Stimulated activated CD4-positive, alpha-beta T cell treated with anti-CD3 and anti-CD28 coated beads, Interleukin-12 subunit alpha, Interleukin-12 subunit beta, amount 100 ng/mL, for 24 hours (primary cell): ENCODE measurements at regions not wholly inside any gene's neighbourhood (a gene's known extent, or its start where the extent isn't known, plus 50 kb on each side); places are given as distances from the start of the nearest gene placed in this dataset.
A peak's percentile ranks its signal among the peaks of the same experiment; 100 is the strongest.

Source experiments
- DNase-seq, 2 experiments: peaks; one replicate each; pipeline ENCODE4 v3.0.0-alpha.2; 2020; ENCODE audit warnings: low read depth in 2 of 2

DNA sequence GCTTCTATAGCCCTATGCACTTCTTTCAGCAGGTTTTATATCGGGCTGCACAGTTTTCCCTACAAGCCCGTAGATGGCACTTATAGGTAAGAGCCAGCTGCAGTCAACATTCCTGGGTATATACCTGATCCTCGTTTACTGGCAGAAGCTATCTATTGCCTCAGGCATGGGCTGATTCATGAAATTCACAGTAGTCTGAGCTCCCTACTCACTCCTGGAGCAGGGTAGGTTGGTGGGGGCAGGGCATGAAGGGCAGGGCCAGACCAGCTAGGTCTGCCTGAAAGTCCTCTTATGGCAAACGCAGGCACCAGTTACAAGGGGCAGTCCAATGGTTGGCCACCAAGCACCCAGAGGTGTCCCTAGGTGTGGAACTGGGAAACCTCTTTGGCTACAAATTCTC is 345.8 kb downstream of the RPS29 start:
- no peak for DNase-seq

DNA sequence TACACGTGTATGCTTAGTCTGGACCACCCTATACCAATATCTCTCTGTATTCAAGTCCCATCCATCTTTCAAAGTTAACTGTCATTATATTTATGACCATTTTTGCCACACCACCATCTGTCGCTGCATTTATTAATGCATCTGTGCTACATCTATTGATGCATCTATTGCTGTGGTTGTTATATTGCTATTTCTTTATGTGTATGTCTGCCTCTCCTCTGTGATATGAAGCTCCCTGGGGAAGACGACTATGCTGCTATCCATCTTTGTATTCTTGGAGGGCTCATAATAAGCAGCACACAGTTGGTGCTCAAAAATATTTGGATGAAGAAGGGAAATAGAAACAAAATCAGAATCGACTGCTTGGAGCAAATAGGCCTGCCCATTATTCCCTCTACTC is 357.6 kb downstream of the RPS29 start:
- no peak for DNase-seq

DNA sequence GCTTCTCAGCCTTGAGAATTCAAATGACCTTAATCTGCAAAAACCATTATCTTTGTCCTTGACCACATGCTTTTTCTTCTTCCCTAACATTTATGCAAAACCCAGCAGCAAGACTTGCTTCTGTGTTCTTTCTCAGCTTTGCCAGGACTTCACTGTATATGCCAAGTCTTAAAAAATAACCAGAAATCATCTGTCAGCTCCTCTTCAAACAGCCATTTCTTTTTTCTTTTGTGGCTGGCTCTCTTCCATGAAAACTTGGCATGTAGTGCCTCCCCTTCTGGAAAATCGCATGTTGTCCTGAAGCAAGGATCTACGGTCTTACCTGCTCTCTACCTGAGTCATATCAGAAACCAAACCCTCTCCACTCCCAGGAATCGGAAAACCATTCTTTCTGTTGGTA is 364.9 kb downstream of the RPS29 start:
- DNase-seq: no peak

DNA sequence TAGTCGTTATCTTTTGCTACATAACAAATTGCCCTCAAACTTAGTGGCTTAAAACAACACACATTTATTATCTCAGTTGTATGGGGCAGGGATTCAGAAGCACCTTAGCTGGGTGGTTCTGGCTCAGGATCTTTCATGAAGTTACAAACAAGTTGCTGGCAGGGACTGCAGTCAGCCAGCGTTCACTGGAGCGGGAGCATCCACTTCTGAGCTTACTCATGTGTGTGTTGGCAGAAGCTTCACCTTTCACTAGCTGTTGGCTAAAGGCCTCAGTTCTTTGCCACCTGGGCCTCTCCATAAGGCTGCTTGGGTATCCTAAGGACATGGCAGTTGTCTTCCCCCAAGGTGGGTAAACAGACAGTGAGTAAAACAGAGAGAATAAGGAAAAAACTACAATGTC is 365.7 kb downstream of the RPS29 start:
- no peak for DNase-seq

DNA sequence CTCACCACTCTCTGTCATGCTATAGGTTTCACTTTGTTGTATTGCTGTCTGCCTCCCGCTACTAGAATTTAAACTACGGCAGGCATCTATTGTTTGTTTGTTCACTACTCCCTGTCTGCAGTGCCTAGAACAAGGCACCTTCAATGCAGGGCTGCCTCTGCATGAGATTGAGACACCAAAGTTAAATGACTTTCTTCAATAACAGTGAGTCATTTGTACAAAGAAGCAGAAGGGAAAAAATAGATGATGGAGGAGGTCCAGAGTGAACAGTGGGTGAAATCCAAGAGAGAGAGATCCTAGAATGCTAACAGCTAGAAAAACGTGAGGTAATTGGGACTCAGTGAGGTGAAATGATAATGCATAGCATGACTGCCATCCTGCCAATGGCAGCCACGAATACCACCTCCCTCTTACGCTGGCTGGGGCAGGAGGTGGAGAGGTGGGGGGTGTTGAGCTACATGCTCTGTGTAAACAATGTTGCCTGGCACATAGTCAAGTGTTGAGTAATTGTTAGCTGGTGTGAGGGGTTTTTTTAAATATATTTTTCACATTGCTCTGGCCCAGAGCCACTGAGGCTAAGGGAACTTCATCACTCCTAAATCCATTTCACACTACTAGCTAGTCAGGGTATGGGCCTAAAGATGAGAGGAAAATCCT is 367.6 kb downstream of the RPS29 start:
- DNase-seq: no peak

DNA sequence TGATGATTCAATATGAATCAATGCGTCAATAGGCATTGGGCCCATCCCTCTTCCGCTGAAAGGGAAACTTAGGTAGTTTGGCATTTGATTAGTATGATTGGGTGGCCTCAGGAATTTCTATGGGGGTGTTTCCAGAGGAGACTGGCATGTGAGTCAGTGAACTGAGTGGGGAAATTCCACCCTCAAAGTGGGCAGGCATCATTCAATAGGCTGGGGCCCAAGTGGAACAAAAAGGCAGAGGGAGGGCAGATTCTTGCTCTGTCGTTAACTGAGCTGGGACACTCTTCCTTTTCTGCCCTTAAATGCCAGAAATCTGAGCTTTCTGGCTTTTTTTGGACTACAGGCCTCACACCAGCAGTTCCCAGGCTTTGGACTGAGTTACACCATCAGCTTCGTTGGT is 373.5 kb downstream of the RPS29 start:
- DNase-seq: no peak

DNA sequence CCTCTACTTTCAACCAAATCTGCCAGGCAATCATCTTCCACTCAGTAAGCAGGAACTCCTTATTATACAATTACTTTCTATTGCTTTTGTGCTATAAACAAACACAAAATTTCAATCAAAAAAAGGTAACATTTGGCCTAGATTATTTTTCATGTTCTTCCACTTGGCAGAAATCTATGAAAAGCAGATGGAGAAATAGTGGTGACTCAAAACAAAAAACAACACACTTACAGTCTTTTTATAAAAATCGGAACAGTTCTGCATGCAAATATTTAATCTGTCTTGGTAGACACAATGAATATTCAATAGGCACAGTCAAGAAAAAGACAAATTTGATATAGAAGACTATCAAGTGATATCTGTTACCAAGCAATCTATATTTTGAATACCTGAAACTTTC is 376.8 kb downstream of the RPS29 start:
- no peak for DNase-seq

DNA sequence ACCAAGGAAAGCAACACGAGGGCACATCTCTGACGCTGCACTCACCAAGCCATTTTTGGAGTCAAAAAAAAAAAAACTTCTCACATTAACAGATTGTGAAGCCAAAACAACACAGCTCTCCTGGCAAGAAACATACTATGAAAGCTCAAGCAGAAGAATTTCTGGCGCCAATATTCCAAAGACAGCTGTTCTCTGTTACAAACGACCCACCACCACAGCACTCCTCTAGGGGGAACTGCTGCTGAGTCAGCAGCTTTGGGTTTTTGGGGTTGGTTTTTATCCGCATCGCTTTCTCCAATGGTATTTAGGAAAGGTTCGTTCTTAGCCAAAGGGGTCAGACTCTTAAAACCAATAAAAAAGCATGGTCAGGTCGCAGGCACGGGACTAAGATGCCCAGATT is 379.4 kb downstream of the RPS29 start:
- no peak for DNase-seq

DNA sequence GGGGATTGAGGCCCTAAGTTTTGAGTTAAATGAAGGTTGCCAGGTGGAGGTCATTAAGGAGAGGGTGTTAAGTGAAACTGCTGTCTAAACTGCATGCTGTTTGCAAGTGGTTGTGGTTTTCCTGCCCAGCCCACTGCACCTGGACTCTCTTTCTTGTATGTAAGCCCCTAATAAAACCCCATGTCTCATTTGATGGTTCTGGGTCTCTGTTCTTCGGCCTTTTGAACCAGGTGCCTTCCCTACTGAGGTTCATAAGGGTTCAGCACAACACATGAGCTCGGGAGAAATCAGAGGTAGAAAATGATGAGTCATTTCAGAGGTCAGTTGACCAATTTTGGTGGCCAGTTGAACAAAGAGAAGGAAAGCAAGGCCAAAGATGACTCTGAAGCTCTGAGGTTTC is 382.5 kb downstream of the RPS29 start:
- DNase-seq: no peak

DNA sequence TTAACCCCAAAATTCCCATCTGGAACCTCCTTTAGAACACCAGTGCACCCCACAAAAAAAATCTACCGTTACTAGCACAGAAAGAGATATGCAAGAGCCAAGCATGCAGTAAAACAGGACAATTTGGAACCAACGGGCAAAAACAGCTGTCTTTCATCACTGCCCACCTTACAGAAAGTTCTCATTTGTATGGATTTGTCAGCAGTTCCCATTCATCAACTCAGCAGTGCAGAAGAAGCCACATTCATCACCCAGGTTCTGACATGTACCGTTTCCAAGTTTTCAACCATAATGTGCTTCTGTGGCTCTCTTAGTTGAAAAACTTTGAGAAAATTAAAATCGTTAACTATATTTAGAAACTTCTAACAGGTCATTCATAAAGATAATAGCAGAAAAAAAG is 387.0 kb downstream of the RPS29 start:
- no peak for DNase-seq

DNA sequence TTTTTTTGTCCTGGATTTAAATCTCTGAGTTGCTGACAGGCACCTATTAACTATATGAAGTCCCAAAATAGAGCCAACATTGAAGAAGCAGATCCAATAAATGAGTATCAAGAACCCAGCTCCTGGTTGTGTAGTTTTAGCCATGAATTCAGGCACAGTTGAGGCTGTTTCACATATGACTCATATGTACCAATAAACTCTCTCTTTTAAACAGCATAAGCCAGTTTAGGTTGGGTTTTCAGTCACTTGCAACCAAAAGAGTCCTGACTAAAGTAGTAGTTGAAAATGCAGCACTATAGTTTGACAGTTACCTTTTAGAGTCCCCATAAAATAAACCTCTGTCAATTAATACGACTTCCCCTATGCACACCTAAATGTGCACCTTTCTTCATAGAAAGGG is 389.9 kb downstream of the RPS29 start:
- no peak for DNase-seq

DNA sequence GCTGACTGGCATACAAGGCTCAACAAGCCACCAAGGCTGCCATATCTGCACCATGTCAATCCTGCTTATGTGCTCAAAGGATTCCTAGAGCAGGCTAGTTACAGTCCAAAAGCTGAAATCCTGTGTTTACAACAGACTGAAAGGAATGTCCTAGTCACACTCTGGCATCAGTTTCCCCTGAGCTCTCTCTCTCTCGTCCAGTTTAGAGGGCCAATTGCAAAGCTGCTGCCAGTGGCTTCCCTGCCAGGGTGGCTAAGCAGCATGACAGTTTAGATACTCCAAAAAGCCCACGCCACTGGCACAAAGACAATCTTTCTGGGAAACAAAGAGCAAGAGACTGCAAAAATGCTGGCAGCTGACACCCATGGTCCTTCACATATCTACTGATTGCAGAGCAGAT is 392.1 kb downstream of the RPS29 start:
- DNase-seq: no peak

DNA sequence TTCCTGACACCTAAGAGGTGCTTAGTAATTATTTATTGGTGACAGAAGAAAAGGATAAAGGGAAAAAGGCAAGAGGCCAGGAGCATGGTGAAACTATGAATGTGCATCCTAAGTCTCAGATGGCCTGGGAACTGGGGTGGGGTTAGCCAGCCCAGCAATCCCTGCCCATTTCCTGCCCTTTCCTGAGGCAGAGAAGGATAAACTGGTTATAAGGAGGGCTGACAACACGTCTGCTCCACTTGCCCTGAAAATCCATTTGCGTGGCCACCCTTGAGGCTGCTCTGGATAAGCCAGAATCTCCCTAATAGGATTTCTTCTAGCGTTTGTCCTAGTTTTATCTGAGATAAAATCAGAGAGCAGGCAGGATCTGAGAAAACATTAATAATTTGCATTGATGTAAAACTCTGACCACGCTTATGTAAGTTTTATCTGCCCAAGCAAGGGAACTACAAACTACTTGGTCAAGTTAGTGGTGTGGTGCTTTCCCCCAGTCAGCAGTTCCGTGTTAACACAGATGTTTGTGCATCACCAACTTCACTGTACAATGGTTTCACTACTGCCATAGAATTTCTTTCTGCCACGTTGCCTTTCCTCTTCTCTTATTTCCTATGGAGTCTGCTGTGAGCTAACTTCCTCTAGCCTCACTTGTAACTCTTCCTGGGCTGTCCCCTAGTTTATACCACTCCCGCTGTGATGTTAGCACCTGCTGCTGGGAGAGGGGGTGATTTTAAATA is 392.7 kb downstream of the RPS29 start:
- no peak for DNase-seq

DNA sequence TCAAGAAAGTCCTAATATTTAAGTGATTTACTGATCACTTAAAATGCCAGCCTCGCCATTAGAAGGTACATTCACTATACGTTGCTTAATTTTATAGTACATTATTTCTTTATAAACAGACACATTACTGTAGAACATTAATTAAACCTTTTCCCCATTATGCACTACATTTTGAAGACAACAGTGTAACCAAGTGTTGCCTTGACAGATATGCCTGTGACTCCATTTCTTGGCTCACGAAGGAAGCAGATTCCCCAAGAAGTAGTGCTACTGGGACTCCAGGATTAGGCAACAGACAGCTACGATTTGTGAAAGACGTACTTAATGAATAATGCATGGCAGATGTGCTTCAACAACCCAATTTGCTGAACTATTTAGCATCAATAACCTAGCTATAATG is 394.8 kb downstream of the RPS29 start:
- no peak for DNase-seq

DNA sequence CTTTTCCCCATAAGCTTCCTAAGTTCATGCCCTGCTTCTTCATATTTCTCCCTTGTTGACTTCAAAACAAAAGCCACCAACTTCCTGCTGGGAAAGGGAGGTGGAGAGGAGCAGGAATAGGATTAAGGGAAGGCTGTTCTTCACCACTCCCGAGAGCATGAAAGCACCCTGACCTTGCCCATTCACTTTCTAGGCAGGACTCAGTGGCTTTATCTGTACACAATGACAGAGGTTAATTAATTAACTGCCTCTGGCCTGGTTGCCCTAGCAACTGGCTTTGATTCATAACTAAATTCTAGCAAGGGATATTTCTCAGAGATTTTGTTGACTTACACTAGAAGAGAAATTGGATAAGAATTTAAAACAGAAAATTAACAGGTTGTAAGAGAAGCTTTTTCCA is 396.8 kb downstream of the RPS29 start:
- no peak for DNase-seq

DNA sequence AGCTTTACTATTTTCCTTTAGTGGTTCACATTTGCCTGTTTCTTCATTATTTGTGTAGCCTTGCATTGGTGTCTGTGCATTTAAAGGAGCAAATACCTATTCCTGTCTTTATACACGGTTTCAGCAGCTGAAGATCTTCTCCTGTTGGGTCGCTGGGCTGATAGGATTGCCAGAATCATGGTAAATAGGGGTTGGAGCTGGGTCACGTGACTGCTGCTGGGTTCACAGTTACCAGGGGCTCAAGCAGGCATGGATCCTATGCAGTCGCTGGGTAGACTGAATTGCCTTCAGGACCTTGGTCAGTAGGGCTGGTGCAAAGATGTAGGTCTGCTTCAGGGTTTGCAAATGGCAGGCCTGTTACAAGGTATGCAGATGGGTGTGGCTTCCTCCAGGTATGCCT is 398.4 kb downstream of the RPS29 start:
- DNase-seq: no peak

DNA sequence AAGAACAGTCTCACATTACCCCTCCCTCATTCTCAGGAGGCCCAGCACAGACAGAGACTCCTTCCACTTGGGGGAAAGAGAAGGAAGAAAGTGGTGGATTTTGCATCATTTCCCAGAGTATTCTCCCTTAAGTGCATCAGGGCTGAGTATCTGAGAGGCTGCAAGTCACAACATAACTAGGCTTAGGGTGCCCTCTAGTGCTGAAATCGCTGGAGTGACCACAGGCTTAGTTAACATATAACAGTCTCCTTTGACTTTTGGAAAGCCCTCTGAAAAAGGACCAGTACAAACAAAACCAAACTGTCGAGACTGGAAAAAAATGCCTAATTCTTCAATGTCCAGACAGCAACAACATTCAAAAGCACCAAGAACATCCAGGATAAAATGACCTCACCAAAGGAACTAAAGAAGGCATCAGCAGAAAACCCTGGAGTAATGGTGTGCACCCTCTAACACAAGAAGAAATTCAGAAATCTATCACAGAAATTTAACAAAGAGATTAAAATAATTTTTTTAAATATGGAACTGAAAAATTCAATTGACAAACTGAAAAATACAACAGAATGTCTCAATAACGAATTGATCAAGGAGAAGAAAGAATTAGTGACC is 412.3 kb downstream of the RPS29 start:
- DNase-seq: peak in 1 of 2 experiments; percentile 28

DNA sequence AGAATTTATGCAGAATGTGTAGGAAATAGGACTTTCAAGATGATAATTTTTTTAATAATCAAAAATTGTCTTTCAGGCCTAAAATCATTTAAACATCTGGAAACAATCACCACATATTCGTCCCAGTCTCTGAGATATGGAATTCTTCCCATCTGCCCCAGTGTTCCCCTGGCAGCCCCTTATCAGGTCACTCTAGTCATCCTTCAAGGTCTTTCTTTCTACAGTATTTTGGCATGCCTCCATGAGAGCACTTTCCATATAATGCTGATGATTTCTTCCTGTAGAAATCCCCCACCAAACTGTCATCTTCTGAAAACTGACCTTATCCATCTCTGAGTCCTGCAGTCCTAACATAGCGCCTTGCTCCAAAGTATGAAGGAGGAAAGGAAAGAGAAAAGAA is 422.1 kb downstream of the RPS29 start:
- no peak for DNase-seq

DNA sequence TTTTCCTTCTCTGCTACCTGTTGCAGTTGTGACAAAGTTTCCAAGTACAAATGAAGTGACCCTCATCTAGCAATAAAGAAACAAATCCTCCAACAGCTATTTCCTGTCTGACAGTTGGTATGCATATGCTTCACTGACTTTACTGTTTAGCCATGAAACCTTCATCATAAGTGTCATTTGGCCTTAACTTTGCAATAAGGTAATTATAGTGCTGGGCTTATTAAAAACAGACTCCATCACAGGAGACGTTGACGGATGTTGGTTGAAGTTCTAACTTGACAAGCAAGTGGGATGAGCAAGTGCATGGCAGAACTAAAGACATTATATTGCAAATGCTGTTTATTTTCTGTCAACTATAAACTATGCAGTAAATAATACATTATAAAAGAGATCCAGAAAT is 425.2 kb downstream of the RPS29 start:
- DNase-seq: no peak

DNA sequence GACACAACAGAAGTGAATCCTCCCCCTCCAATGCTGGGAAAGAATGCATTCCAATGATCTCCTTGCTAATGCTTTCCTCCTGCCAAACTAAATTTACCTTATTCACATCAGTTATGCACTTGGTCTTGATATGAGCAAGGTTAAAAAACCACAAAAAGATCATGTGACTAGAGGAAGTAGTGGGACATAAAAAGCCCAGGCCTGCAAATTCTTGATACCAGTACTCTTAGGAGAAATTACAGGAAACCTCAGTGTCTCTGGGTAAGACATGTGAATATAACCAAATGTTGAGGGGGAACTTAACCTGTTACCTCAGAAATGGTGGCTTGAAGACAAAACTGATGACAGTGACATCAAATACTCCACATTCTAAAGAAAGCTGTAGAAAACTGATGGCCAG is 427.1 kb downstream of the RPS29 start:
- DNase-seq: no peak

DNA sequence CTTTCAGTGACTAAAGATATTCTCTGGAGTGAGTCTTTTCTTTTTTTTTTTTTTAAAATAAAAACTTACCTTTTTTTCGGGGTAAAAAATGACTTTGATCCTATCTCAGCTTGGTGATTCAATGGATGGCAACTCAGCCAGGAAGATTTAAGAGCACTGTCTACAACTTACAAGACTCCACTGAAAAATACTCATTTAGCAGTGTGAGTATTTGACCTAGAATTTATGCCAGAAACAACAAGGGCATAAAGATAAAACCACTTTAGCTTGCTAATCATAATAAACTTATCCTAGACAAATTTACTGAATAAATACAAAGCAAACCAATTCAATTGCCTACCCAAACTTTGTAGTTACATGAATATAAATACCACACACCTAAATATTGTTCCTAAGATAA is 446.6 kb downstream of the RPS29 start:
- DNase-seq: no peak

DNA sequence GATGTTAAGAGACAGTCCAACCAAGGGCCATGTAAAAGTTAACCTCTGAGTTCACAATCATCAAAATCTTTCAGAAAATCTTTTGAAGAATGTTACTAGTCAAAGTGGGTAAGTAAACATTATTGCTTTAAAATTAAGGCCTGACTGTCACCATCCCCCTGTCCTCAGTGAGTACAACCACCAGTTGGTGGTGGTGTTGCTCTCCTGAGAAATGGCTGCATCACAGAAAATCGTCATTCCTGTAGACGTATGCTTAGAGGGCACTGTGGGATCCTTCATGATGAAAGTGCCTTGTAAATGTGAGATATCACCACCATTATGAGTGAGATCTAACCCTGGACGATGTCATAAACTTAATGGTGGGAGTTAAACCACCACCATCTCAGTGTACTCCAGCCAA is 451.2 kb downstream of the RPS29 start:
- no peak for DNase-seq

DNA sequence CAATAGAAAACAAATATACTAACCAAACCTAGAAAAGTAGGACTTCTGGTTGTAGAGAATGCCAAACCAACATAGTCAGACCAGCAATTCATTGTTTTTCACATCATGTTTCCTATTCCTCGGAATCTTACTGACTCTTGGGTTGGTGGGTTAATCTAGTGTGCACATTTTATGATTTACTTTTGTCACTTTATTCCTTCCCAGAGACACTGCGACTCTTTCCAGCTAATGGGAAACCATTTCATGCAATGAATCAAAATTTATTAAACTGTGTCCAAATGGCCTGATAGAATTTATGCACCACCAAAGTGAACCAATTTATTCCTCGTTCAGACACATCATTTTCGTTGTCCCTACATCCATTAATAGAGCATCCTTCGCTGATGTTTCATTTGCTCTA is 464.9 kb downstream of the RPS29 start:
- DNase-seq: no peak
